Forelimb muscle (tissue), 1 donor: ENCODE measurements at regions not wholly inside any gene's neighbourhood (a gene's known extent, or its start where the extent isn't known, plus 50 kb on each side); places are given as distances from the start of the nearest gene placed in this dataset.

Source experiments
- DNase-seq: peaks from one replicate; pipeline ENCODE4 v3.0.0-alpha.2; 2013; ENCODE audit warnings: low read depth

GRCh38 chr2:180144338-180144813 lies 137.3 kb upstream of the CWC22 start:
- DNase-seq, result no peak

- no peak for DNase-seq
Observed at GRCh38 chr2:180143633-180144337, 136.7 kb upstream of the CWC22 start.

GRCh38 chr2:180141600-180141999 lies 134.5 kb upstream of the CWC22 start:
- no peak for DNase-seq

- no peak for DNase-seq
Observed at GRCh38 chr2:180133736-180134135, 126.6 kb upstream of the CWC22 start.

GRCh38 chr2:180130403-180130802 lies 123.3 kb upstream of the CWC22 start:
- no peak for DNase-seq

GRCh38 chr2:180128861-180129260 lies 121.8 kb upstream of the CWC22 start:
- DNase-seq, result no peak

- peak; percentile 82 for DNase-seq
Observed at GRCh38 chr2:180125245-180125962, 118.3 kb upstream of the CWC22 start.

DNA sequence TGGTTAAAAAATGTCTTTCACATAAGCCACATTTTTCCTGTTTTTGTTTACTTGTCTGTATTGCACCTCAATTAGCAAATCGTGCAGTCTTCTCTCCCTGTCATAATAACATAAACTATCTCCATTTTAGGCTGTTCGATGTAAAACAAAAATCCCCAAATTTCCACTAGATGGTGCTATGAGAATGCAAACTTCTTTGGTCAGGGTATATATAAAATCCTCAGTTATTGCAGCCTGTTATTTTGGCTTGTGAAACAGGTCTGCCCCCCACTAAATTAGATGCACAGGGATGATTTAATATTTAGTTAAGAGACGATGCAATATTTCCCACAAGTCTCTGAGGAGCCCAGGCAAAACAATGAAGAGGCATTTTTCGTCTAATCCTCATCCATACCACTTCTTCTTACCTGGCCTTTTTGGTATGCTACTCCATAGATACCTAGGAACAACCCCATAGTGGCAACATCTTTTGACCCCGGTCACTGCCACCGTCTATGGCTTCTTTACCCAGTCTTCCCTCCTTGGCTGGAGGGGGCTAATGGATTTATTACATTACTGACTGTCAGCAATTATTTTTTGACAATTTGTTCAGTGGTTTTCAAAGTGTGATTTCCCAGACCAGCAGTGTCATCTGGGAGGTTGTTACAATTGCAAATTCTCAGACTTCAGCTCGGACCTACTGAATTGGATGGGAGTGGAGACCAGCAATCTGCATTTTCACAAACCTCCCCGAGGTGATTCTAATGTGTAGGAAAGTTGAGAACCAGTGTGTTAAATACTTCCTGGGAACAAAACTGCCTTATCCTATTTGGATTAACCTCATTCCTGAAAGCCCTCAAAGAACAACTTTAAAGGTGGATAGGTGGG lies 117.4 kb upstream of the CWC22 start:
- DNase-seq, result peak; percentile 44

- no peak for DNase-seq
Observed at GRCh38 chr2:180122874-180123273, 115.8 kb upstream of the CWC22 start.

- DNase-seq, result no peak
Observed at GRCh38 chr2:180115675-180116074, 108.6 kb upstream of the CWC22 start.

GRCh38 chr2:180115269-180115668 lies 108.2 kb upstream of the CWC22 start:
- DNase-seq, result no peak

DNA sequence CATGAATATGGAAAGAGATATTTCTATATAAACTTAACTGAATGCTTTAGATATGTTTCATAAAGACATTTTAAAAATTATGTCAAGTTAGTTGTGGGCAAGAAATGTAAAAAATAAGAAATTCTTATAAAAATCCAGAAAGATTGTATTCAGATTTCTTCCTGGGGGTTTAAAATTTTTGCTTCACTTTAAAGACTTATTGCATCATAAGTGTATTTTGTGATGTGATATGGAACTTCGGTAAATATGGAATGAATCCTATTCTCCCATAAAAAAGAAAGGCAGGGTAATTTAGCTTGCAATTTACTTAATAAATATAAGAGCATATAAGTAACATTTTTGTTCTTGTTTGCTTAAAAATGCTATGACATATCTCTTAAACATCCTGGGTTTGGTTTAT lies 104.8 kb upstream of the CWC22 start:
- DNase-seq, result no peak

GRCh38 chr2:180110469-180110868 lies 103.4 kb upstream of the CWC22 start:
- no peak for DNase-seq

DNA sequence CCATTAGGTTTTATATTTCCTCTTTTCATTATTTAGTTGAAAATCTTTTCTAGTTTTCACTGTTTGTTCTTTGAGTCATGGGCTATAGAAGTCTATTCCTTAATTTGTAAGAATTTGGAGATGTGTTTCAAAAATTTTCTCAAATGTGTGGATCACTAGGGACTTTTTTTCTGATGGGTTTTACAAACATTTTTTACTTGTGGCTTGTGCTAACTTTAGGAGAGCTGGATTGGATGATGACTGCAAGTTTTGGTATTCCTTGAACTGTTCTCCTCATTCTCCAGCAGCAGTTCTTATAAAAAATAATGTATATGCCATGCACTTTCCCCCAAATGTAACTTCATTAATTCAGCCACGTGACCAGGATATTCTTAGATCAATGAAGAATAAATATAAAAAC lies 94.7 kb upstream of the CWC22 start:
- DNase-seq, result no peak

GRCh38 chr2:180099308-180099707 lies 92.2 kb upstream of the CWC22 start:
- no peak for DNase-seq

DNA sequence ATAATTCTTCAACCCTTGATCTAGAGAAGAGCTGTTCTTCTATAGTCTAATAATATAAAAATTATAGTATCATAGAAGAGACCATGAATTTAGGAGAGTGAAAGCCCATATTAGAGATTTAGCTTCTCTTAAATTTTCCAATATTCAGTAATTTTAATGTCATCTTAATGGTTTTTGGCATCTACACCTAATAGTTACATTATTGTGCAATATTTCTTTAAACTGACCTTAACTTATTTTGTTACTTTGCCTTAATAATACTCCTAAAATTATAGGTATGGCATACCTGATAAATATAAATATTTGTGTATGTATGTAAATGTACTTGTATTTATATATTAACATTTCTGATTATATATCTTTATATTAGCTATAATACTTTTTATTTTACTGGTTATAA lies 78.0 kb upstream of the CWC22 start:
- no peak for DNase-seq

- no peak for DNase-seq
Observed at GRCh38 chr2:180077295-180077906, 70.3 kb upstream of the CWC22 start.

- DNase-seq, result no peak
Observed at GRCh38 chr2:180075870-180076269, 68.8 kb upstream of the CWC22 start.

- DNase-seq, result no peak
Observed at GRCh38 chr2:180071797-180072196, 64.7 kb upstream of the CWC22 start.

DNA sequence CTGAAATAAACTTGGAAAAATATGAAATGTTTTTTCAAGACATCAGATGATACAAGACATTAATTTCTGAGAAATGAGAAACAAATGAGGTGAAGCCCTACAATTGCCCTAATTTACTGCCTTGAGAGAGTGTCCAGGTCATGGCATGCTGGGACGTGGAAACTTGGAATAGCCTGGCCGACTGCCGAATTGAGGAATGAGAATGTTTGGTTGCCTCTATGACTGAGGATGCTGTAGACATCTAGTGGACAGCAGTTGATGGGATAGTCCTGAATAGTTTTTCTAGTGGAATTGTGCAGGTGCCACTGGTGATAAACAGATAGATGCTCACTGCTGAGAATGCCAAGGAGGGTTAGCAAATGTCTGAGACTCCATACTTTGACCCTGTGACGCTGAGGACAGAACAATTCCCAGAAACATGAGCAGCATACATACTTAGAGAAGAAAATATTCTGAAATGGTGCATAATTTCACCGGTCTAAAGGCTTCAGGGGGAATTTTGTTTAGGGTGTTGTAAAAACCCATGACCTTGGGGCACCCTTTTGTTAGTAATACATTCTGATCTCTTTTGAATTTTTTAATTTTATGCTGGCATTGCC lies 56.5 kb upstream of the CWC22 start:
- DNase-seq, result no peak

DNA sequence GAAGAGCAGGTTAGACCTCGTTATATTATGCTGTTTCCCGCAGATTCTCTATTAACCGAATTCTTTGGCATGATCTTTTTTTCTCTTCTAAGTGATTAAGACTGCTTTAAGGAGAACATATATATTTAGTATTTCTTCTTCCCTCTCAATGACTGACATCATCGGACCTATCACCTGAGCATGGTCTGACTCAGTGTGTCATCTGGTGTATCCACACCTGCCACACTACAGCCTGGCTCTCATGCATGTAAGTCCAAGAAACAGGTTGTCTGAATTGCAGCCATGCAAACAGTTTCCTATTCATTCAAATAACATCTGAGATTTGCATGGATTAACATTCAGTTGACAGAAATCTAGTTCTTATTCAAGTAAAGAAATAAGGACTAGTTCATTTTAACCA lies 55.1 kb upstream of the CWC22 start:
- DNase-seq, result no peak

DNA sequence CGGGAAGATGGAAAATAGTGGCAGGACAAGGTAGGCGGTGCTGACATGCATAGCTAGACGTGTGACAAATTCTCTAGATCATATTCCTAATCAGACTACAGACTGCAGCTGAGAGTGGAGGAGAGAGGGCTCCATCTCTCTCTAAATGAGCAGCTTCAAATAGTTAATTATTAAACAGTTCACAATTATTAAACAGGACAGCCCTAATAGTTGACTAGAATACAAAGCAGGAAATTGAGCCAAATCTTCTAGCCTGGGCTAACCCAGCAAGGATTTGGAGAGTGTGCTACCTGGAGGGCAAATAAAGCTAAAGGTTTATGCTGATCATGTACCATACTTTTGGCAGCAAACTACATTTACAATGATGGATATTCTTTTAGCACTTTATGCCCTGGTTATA lies 54.4 kb upstream of the CWC22 start:
- no peak for DNase-seq
